Nephron progenitor cell (in vitro differentiated cells): ENCODE measurements at regions not wholly inside any gene's neighbourhood (a gene's known extent, or its start where the extent isn't known, plus 50 kb on each side); places are given as distances from the start of the nearest gene placed in this dataset.
A peak's percentile ranks its signal among the peaks of the same experiment; 100 is the strongest.
"Not testable (repeated sequence)": the region's sequence is repeated elsewhere in the genome, so short reads cannot be mapped to it uniquely, and the experiment has no call there.

Source experiments
- DNase-seq: peaks from one replicate; pipeline ENCODE4 v3.0.0; 2021
- H3K27ac Mint-ChIP-seq: 2 replicates; pipeline ENCODE4 v1.8.0; 2021; ENCODE audit warnings: mild to moderate bottlenecking, moderate library complexity, mixed read lengths
- H3K27me3 Mint-ChIP-seq: 2 replicates; pipeline ENCODE4 v1.8.0; 2021; ENCODE audit warnings: mild to moderate bottlenecking, low read depth, mixed read lengths; ENCODE audit not compliant: poor library complexity
- H3K36me3 Mint-ChIP-seq: 2 replicates; pipeline ENCODE4 v1.8.0; 2021; ENCODE audit warnings: low read depth, mixed read lengths
- H3K4me1 Mint-ChIP-seq: 2 replicates; pipeline ENCODE4 v1.8.0; 2021; ENCODE audit warnings: mixed read lengths
- H3K4me3 Mint-ChIP-seq: 2 replicates; pipeline ENCODE4 v1.8.0; 2021; ENCODE audit warnings: mild to moderate bottlenecking, moderate library complexity, mixed read lengths
- H3K9me3 Mint-ChIP-seq: 2 replicates; pipeline ENCODE4 v1.8.0; 2021; ENCODE audit warnings: mild to moderate bottlenecking, moderate library complexity, mixed read lengths
- TF ChIP-seq, protein P1 (sequence below): fragments of 200-600 bp; sonication (generic); IDR thresholded peaks from 2 replicates; pipeline ENCODE4 v1.5.0; 2021; ENCODE audit warnings: antibody characterized with exemption

DNA sequence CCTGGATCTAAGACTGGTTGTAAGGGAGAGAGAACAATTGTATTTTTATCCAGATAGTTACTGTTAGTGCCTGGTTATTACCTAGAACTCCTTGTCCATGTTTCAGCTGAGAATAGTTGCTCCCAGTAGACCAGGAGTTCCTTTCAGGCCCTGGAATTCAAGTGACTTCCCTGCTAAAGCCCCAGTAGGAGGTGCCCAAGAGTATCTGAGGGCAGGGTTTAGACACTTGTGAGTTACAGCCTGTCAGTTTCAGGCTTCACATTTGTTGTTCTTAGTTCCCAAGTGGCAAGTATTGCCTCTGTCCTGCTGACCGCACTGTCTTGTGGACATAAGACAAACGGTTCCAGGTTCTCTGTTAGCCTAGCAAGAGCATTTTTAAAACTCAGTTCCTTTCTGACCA is 743.9 kb upstream of the SEMA6A start:
- peak; percentile 26 for DNase-seq
- H3K27ac Mint-ChIP-seq, result peak overlapping the region; percentile 36
- H3K9me3 Mint-ChIP-seq, result no peaks in the 10 kb centered on the region
- no peaks in the 10 kb centered on the region for H3K27me3 Mint-ChIP-seq
- TF ChIP-seq, protein P1, sequence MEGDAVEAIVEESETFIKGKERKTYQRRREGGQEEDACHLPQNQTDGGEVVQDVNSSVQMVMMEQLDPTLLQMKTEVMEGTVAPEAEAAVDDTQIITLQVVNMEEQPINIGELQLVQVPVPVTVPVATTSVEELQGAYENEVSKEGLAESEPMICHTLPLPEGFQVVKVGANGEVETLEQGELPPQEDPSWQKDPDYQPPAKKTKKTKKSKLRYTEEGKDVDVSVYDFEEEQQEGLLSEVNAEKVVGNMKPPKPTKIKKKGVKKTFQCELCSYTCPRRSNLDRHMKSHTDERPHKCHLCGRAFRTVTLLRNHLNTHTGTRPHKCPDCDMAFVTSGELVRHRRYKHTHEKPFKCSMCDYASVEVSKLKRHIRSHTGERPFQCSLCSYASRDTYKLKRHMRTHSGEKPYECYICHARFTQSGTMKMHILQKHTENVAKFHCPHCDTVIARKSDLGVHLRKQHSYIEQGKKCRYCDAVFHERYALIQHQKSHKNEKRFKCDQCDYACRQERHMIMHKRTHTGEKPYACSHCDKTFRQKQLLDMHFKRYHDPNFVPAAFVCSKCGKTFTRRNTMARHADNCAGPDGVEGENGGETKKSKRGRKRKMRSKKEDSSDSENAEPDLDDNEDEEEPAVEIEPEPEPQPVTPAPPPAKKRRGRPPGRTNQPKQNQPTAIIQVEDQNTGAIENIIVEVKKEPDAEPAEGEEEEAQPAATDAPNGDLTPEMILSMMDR, result peak; percentile 44
- H3K4me3 Mint-ChIP-seq, result no peak overlapping the region
- H3K4me1 Mint-ChIP-seq, result peaks cover 40% of the 10 kb centered on the region
- no peaks in the 10 kb centered on the region for H3K36me3 Mint-ChIP-seq

DNA sequence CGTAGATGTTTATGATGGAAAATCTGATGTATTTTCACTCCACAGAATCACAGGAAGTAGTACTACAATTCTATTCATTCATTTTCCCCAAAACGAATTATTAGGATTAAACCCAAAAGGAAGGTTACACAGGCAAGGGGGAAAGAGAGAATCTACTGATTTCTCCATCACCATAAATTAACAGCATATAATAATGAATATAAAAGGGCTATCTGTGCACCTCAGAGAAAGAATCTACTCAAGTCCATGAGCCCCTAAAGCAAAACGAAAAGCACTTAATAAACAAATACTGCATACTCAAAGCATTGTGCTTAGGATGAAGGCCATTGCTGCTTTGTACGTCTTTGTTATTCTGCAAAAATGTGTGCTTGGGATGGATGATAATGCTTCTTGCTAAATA is 740.5 kb upstream of the SEMA6A start:
- H3K36me3 Mint-ChIP-seq, result no peaks in the 10 kb centered on the region
- no peak for DNase-seq
- peaks cover 44% of the 10 kb centered on the region for H3K4me1 Mint-ChIP-seq
- H3K27me3 Mint-ChIP-seq, result no peaks in the 10 kb centered on the region
- no peak overlapping the region for H3K27ac Mint-ChIP-seq
- TF ChIP-seq, protein P1, result no peak
- H3K9me3 Mint-ChIP-seq, result no peaks in the 10 kb centered on the region
- H3K4me3 Mint-ChIP-seq, result no peak overlapping the region

DNA sequence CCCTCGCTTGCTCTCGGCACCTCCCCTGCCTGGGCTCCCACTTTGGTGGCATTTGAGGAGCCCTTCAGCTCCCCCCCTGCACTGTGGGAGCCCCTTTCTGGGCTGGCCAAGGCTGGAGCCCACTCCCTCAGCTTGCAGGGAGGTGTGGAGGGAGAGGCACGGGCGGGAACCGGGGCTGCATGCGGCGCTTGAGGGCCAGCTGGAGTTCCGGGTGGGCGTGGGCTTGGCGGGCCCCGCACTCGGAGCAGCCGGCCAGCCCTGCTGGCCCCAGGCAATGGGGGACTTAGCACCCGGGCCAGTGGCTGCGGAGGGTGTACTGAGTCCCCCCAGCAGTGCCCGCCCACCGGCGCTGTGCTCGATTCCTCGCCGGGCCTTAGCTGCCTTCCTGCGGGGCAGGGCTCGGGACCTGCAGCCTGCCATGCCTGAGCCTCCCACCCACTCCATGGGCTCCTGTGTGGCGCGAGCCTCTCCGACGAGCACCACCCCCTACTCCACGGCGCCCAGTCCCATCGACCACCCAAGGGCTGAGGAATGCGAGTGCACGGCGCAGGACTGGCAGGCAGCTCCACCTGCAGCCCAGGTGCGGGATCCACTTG is 730.0 kb upstream of the SEMA6A start:
- H3K27me3 Mint-ChIP-seq, H3K27ac Mint-ChIP-seq, H3K4me3 Mint-ChIP-seq, DNase-seq, H3K36me3 Mint-ChIP-seq: not testable (repeated sequence)
- H3K4me1 Mint-ChIP-seq, result peaks cover 26% of the 10 kb centered on the region
- H3K9me3 Mint-ChIP-seq, result peaks cover 16% of the 10 kb centered on the region

DNA sequence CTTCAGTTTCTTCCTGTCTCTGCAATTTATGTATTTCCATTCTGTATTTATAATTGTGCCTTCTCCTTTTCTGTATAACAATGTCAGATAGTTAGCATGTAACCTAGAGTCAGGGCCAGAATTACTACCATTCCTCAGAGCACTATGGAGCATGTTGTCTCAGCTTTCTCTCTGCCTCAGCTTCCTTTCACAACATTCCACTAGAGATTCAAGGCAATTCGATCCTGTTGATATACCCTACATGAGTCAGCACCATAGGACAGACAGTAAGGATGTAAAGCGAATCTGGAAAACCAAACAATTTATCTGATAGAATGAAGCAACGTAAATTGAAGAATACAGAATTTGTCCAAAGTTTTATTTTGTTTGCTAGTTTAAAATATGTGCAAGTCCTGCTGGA is 728.3 kb upstream of the SEMA6A start:
- H3K9me3 Mint-ChIP-seq, result peaks cover 16% of the 10 kb centered on the region
- H3K27me3 Mint-ChIP-seq, result peaks cover 3% of the 10 kb centered on the region
- peaks cover 7% of the 10 kb centered on the region for H3K36me3 Mint-ChIP-seq
- no peak overlapping the region for H3K4me3 Mint-ChIP-seq
- no peak for DNase-seq
- TF ChIP-seq, protein P1, result no peak
- peak overlapping the region; percentile 77 for H3K27ac Mint-ChIP-seq
- peaks cover 42% of the 10 kb centered on the region for H3K4me1 Mint-ChIP-seq

DNA sequence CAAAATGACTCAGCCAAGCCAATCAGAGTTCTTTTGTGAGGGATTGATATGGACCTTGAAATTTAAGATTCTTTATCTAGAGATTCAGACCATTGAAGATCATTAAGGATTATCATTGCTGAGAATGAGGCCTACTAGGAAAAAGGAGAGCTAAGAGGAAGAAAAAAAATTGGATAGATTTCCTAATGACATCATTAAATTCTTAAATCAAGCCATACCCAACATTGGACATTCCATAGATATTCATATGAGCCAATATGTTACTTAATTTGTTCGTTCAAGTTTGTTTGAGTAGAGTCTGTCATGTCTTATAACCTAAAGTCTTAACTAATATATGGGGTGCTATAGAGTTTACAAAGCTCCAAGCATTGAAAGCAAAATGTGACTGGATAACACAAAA is 727.9 kb upstream of the SEMA6A start:
- Mint-ChIP-seq H3K4me3 (no peak overlapping the region), H3K4me1 (peaks cover 47% of the 10 kb centered on the region), H3K27ac (no peak overlapping the region), H3K27me3 (peaks cover 3% of the 10 kb centered on the region), H3K9me3 (peaks cover 16% of the 10 kb centered on the region), H3K36me3 (peaks cover 7% of the 10 kb centered on the region)
- TF ChIP-seq, protein P1, result no peak
- DNase-seq, result no peak

DNA sequence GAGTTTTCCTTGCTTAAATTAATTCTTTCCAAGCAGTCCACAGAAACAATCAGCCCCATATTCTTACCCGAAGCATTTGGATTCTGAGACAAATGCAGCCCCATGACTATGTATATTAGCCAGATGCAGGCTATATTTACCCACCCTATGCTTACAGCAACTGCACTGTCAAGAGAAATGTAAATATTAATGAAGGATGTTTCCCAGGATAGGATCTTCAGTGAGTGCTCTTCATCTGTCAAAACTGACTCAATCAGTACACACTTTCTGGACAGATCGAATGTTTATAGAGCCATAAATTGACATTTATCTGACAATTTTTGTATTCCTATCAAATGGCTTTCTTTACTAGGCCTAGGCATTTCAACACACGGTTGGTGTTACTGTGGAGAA is 725.3 kb upstream of the SEMA6A start:
- Mint-ChIP-seq H3K4me3 (no peak overlapping the region), H3K4me1 (peaks cover 64% of the 10 kb centered on the region), H3K36me3 (peaks cover 9% of the 10 kb centered on the region), H3K9me3 (peaks cover 12% of the 10 kb centered on the region), H3K27me3 (no peaks in the 10 kb centered on the region), H3K27ac (no peak overlapping the region)
- TF ChIP-seq, protein P1, result no peak
- DNase-seq, result no peak
